NCI-H2171 (cell line): ENCODE measurements at regions not wholly inside any gene's neighbourhood (a gene's known extent, or its start where the extent isn't known, plus 50 kb on each side); places are given as distances from the start of the nearest gene placed in this dataset.

ENCODE experiments used
- DNase-seq: peaks from one replicate; lab custom pipeline; 2025; lab: John Stamatoyannopoulos, UW

DNA sequence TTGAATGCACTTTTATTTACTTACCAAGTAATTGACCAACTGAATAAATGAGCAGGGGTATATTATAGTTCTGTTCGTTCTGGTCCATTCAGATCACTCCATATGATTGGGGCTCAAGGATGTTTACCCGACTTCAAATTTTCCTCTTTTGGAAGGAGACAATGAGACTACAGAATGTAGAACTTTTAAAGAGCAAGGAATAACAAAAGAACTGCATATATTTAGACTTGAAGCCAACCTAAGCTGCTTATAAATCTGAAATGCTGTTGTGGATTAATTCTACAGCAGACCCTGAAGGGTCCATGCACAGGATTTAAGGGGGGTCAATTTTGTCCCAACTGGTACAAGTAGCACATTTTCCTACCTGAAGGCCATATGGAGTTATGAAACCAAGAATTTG is 610.8 kb downstream of the RAB28 start:
- DNase-seq, result no peak

- DNase-seq, result no peak
These were observed 622.7 kb downstream of the RAB28 start for GRCh38 chr4:12861422-12861821.

DNA sequence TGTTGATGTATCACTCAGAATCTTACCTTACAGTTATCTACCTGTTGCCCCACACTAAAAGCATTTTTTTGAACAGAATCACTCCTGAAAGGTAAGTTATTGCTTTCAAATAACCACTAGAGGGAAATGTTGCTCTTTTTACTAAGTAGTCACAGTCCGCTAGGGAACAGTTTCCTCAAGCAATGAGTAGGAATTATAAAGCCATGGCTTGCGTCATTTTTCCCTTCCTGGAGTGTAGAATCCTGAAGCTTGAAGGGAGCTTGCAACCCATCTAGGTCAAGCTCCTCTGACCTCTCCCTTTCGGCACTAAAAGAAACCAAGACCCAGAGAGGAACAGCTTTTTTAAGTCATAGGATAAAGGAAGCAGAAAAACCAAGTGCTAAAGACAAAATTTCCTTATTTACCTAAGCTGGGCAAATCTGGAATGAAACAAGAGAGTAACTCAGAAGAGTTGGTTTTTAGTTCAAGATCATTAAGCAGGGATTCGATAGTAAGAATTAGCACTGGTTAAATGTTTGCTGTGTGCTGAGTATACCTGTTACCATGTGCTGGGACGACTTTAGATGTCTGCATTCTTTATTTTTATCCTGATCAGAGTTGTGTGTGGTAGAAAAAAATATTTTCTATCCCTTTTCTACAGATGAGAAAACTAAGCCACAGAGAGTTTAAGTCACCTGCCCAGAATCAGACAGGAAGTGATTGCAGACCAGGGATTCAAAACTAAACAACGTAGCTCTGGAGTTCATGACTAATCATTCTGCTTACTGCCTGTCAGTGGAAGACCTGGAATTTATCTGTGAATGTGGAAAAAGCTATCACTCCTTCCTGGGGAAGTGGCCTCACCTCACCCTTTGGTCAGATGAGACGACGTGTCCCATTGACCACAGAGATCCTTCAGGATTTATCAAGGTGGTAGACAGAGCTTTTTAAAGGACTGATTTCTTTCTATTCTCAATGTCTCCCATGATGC is 631.5 kb downstream of the RAB28 start:
- DNase-seq, result peak; percentile 2

DNA sequence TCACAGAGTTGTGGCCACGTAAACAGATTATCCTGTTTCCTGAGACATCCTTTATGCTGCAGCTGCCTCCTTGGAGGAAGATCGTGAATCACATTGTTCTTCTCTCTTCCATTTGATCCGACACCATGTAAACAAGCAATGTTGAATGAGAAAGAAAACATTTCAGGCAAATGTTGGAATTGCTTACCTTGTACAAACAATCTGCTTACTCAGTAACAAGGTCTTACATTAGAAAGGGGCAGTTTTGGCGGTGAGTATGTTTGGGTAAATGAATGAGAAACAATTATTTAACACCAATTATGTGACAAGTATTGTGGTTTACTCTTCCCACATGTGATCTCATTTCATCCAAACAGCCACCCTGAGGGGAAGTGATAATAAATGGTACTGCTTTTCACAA is 637.8 kb downstream of the RAB28 start:
- DNase-seq, result no peak

GRCh38 chr4:12844141-12844540 is 640.0 kb downstream of the RAB28 start:
- DNase-seq, result no peak

DNA sequence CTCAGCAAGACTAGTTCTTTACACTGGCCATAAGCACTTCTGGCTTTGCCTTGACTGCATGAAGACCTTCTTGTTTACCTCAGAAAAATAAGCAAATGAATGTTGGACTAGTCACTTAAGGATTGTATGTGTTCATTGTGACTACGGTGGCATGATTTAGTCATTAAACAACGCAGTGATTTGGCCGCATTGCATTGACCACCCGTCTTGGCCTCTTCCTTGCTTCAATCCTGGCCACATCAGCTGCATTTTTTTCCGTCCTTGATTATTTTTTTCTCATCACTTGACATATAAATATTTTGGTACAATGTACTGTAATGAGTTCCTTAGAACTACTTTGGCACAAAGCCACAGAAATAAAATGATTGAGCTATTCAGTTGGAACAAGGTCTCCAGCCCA is 656.2 kb downstream of the RAB28 start:
- no peak for DNase-seq

- DNase-seq, result no peak
These were observed 692.6 kb downstream of the RAB28 start for GRCh38 chr4:12791536-12791935.

DNA sequence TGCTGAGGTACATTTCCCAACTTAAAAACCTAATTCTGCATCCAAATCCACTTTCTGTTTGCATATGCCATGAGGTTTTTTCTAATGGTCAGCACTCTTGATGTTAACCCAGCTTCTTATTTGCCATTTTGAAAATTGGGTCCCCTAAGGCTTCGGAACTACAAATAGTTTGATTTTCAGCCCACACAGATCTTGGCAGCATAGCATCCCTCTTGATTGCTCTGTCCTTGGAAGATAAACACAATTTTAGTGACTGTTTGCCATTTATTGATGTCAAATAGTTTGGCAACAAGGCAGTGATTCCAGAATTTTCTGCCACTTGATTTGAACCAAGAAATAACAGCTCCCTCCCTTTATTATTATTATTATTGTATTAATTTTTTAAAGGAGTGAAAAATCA is 696.9 kb downstream of the RAB28 start:
- DNase-seq, result no peak

- DNase-seq, result no peak
These were observed 705.4 kb downstream of the RAB28 start for GRCh38 chr4:12778706-12779105.

DNA sequence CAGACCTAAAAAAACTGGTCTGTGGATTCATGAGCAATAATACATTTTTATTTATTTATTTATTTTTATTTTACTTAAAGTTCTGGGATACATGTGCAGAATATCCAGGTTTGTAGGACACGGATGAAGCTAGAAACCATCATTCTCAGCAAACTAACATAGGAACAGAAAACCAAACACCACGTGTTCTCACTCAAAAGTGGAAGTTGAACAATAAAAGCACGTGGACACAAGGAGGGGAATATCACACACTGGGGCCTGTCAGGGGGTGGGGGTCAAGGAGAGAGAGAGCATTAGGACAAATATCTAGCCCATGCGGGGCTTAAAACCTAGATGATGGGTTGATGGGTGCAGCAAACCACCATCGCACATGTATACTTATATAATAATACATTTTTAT is 705.9 kb downstream of the RAB28 start:
- DNase-seq, result no peak

DNA sequence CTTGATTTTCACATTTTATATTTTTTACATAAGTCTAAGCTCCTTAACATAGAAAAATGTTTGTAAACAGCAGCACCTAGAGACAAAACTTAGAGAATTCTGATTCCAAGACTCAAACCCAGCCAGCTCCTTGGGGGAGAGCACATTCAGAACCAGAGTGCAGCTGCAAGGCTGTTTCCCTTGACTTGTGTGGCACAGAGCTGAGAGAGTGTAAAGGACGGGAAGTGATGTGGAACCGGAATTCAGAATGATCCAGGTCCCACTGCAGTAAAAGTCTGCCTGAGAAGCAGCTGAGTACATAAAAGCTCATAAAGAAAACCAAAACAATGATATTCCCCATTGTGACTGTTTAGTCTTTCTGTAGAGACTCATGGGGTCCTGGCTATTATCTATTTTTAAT is 713.8 kb downstream of the RAB28 start:
- DNase-seq, result no peak

- no peak for DNase-seq
These were observed 722.4 kb downstream of the RAB28 start for GRCh38 chr4:12761694-12762093.

GRCh38 chr4:12747154-12747553 is 737.0 kb downstream of the RAB28 start:
- DNase-seq, result no peak

- no peak for DNase-seq
These were observed 737.9 kb downstream of the RAB28 start for GRCh38 chr4:12746221-12746620.

DNA sequence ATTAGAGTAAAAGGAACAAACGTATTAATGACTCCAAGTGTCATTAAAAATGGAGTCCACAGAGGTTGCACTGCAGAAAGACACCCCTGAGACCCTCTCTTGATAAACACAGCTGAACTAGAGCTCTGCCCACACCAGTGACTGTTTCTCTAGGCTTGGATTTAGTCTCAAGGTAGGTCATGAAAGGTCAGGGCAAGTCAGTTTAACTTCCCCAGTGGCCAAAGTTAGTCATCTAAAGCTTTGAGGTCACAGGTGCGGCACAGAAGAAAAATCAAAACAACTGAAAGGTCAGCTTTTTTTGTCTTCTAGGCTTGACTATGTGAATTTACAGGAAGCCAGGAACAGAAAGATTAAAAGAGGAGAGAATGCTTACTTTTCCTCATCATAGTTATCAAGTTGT is 749.6 kb downstream of the RAB28 start:
- DNase-seq, result no peak

DNA sequence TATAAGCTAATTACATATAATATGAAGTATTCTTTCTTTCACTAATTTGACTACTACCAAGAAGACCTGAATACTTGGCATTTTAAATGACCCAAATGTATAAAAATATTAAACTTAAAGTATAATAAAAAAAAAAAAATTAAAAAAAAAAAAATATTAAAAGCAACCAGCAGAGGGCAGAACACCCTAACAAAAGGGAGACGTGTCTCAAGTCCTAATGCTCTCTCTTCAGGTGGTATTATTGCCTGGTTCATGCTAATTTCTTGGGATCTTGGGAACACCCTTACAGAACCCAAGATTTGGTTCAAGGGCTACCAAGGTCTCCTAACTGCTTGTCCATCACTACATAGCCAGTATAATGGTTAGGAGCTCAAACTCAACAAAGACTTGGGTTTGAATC is 754.8 kb downstream of the RAB28 start:
- no peak for DNase-seq

- no peak for DNase-seq
These were observed 759.6 kb downstream of the RAB28 start for GRCh38 chr4:12724510-12724909.

GRCh38 chr4:12723849-12724447 is 760.2 kb downstream of the RAB28 start:
- no peak for DNase-seq

DNA sequence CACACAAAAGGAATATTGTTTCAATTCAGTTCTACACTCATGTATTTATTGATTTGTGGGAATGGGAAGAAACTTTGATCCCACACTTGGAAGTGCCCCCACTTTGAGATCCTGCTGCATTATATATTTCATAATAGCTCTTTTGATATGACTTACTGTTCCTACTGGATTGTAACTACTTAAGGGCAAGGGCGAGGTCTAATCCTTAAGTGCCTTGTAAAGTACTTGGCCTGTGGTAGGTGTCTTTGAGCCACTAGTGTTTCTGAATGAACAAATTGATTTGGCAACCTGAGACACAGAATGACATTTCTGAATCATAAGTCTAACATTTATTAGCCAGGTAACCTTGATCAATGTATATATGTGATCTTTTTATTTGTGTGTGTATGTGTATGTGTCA is 767.2 kb downstream of the RAB28 start:
- no peak for DNase-seq

DNA sequence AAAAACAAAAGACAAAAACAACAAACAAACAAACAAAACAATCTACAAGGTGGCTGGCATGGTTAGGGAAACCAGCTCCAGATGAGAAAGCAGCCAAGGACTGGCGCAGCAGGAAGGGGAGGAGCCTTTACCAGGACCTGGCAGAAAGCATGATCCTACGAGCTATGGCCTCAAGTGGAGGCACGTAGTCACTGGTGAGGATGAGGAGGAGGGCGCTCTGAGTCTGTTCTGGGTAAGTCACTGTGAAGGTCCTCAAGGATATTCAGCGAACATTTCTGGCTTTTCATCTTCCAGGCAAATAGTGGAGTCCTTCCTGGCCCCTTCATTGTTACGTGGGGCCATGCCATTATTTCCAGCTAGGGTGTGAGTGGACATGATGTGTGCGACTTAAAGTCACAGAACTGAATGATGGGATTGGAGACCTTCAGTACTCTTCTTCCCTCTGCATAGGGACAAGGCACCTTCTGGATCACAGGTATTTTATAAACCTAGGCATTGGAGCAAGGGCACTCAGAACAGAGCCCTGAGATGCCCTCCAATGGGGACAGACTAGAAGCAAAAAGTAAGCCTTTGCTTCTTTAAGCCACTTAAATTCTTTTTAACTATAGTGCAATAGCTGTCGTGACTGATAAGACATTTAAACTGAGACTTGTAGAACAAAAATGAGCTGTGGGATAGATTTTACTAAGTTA is 771.3 kb downstream of the RAB28 start:
- DNase-seq, result no peak

DNA sequence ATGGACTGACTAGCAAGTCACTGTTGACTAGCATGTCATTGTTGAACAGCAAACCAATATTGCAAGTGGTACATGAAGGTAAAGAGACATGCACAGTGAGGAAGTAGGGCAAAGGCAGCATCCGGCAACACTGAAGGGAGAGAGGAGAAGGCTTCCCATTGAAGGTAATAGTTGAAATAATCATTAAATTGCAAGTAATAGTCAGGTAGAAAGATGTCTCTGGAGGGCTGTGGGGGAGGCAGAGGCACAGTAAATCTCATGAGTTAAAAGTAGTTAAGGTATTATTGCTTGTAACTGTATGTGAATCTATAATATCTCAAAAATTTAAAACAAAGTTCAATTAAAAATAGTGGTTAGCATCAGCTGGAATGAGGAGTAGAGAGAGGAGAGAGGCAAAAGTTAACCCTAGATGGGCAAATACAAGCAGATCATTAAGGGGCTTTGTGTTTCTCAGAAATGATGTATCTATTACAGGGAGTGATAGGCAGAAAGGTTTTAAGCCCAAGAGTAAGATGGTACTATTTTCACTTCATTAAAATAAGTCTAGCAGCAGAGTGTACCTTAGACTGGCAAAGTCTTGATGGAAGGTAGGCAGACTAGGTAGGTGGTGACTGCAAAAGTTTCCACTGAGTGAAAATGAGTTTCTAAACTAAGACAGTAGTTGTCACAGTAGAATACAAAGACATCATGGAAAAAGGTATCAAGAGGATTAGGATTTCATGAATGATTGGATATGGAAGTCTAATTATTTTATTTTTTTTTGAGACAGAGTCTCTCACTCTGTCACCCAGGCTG is 776.6 kb downstream of the RAB28 start:
- DNase-seq, result no peak

DNA sequence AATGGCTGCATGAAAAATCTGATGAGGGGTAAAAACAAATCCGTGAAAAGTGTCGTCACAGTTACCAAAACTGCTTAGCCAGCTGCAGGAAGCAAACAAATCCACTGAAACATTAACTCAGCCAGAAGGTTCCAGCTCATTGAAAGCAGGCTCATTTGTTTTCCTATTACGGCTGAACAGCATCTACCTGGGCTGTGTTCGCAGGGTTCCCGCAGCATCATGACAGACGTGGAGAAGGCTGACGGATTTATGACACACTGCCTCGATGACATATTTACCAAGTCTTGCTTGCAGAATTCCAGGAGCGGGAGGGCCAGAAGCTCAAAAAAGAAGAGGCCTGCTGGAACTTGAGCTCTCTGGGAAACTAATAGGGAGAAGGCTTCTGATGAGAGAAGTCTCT is 781.1 kb downstream of the RAB28 start:
- DNase-seq, result no peak
